Naive thymus-derived CD4-positive, alpha-beta T cell (primary cell): ENCODE measurements at regions not wholly inside any gene's neighbourhood (a gene's known extent, or its start where the extent isn't known, plus 50 kb on each side); places are given as distances from the start of the nearest gene placed in this dataset.

Source experiments
- ATAC-seq: fragments of 150-1000 bp; cut with Tn5 transposase; 2 replicates; pipeline ENCODE4 v1.10.0; 2021; ENCODE audit warnings: mild to moderate bottlenecking, moderate library complexity
- CTCF ChIA-PET: fragments of 350-600 bp; sonication (Branson Sonifier 250); formaldehyde crosslinking; loops from one replicate; lab custom pipeline; 2021; ENCODE audit warnings: antibody characterized with exemption; lab: Charles Lee
- POLR2A ChIA-PET: fragments of 350-600 bp; sonication (Branson Sonifier 250); formaldehyde crosslinking; loops from one replicate; lab custom pipeline; 2021; ENCODE audit warnings: antibody characterized with exemption, inconsistent platforms; lab: Charles Lee
- DNase-seq, 9 donors: peaks; one replicate each; pipeline versions ENCODE4 v3.0.0 to v3.0.0-alpha.2; 2020 to 2022; ENCODE audit warnings: mixed read lengths in 1 of 9
- H3K27ac ChIP-seq: one replicate; pipeline ENCODE4 v1.7.0; 2013; ENCODE audit warnings: mild to moderate bottlenecking, low read depth, low read length, moderate library complexity
- H3K27me3 ChIP-seq, 2 donors: one replicate each; pipeline ENCODE4 v1.7.0; 2013; ENCODE audit warnings: low read length in 2 of 2, mild to moderate bottlenecking in 2 of 2, moderate library complexity in 2 of 2; ENCODE audit not compliant: control insufficient read depth in 2 of 2, insufficient read depth in 2 of 2
- H3K36me3 ChIP-seq, 3 experiments: 1 replicate in 2 of 3; 2 replicates in 1 of 3; pipeline ENCODE4 v1.7.0; 2013; ENCODE audit warnings: low read length in 3 of 3, mild to moderate bottlenecking in 3 of 3, moderate library complexity in 1 of 3; ENCODE audit not compliant: insufficient read depth in 3 of 3, control insufficient read depth in 2 of 3
- H3K4me1 ChIP-seq, 2 donors: one replicate each; pipeline ENCODE4 v1.7.0; 2013; ENCODE audit warnings: low read length in 2 of 2, mild to moderate bottlenecking in 2 of 2, moderate library complexity in 1 of 2; ENCODE audit not compliant: control insufficient read depth in 2 of 2, insufficient read depth in 2 of 2
- H3K4me3 ChIP-seq: 2 replicates; pipeline ENCODE4 v1.7.0; 2013; ENCODE audit warnings: mild to moderate bottlenecking, low read length
- H3K9me3 ChIP-seq, 3 experiments: 1 replicate in 2 of 3; 2 replicates in 1 of 3; pipeline ENCODE4 v1.7.0; 2013; ENCODE audit warnings: low read length in 3 of 3; ENCODE audit not compliant: control insufficient read depth in 2 of 3
- H3K27ac Mint-ChIP-seq, 9 donors: one replicate each; pipeline ENCODE4 v1.8.0; 2020 to 2022; ENCODE audit warnings: mixed read lengths in 9 of 9, mild to moderate bottlenecking in 8 of 9, moderate library complexity in 5 of 9, inconsistent platforms in 2 of 9
- H3K27me3 Mint-ChIP-seq, 5 donors: one replicate each; pipeline ENCODE4 v1.8.0; 2021 to 2022; ENCODE audit warnings: mixed read lengths in 5 of 5, mild to moderate bottlenecking in 1 of 5
- H3K36me3 Mint-ChIP-seq, 5 donors: one replicate each; pipeline ENCODE4 v1.8.0; 2020 to 2022; ENCODE audit warnings: mixed read lengths in 5 of 5, mild to moderate bottlenecking in 3 of 5, inconsistent platforms in 1 of 5
- H3K4me1 Mint-ChIP-seq, 7 donors: one replicate each; pipeline ENCODE4 v1.8.0; 2020 to 2022; ENCODE audit warnings: mixed read lengths in 7 of 7, mild to moderate bottlenecking in 3 of 7, inconsistent platforms in 1 of 7
- H3K4me3 Mint-ChIP-seq, 10 donors: one replicate each; pipeline ENCODE4 v1.8.0; 2020 to 2022; ENCODE audit warnings: mild to moderate bottlenecking in 10 of 10, mixed read lengths in 10 of 10, moderate library complexity in 6 of 10, inconsistent platforms in 2 of 10
- H3K9me3 Mint-ChIP-seq, 11 donors: one replicate each; pipeline ENCODE4 v1.8.0; 2020 to 2022; ENCODE audit warnings: mixed read lengths in 11 of 11, mild to moderate bottlenecking in 4 of 11, inconsistent platforms in 1 of 11, moderate library complexity in 1 of 11
- intact Hi-C, 2 donors: fragments of 100-400 bp; cut with micrococcal nuclease; formaldehyde crosslinking; loops; one replicate each; pipeline ENCODE4 v1.15.1; 2023

DNA sequence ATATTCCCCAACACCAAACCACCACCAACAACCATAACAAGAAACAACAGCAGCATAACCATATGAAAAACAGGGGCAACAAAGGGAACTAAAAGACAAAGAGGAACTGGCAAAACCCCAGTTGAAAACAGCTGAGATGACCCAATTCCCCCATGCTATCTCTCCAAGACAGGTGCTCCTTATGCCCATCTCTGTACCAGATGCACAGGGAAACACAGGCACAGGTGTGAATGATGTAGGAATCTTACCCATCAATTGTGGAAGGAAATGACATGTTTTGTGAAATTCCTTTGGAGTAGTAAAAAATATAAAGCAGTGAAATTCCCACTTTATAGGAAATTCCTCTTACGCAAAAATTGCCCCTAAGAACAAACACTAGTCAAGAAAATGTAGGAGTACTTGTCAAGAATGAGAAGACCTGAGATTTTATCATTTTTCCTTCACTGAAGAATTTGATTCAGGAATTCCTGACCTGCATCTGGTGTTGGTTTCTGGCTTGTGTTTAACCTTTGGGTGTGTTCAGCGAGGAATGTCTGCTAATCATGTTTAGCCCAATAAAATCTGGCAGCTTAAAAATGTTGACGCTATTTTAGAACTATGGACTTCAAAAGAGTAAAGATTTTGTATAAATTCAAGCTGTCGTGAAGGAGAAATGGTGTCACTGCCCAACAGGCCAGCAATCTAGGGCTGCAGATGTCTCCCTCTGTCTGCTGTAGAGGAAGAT lies 67.7 kb upstream of the ARHGAP28 start:
- H3K9me3 ChIP-seq: no peaks in the 10 kb centered on the region
- CTCF ChIA-PET: no interaction called here
- H3K4me1 ChIP-seq: no peaks in the 10 kb centered on the region
- Mint-ChIP-seq H3K4me1 (no peaks in the 10 kb centered on the region), H3K4me3 (no peak overlapping the region), H3K27ac (no peak overlapping the region), H3K9me3 (peaks cover 0 to 11% (median 0%) of the 10 kb centered on the region in 11 donors), H3K36me3 (no peaks in the 10 kb centered on the region), H3K27me3 (no peaks in the 10 kb centered on the region)
- no peak for ATAC-seq
- H3K36me3 ChIP-seq: no peaks in the 10 kb centered on the region
- H3K27ac ChIP-seq: no peak overlapping the region
- POLR2A ChIA-PET: no interaction called here
- no peaks in the 10 kb centered on the region for H3K27me3 ChIP-seq
- DNase-seq: no peak
- intact Hi-C loops: no loop called here
- H3K4me3 ChIP-seq: no peak overlapping the region

GRCh38 chr18:6666012-6666685 lies 63.4 kb upstream of the ARHGAP28 start:
- intact Hi-C loops: no loop called here
- Mint-ChIP-seq H3K9me3 (peaks cover 0 to 7% (median 0%) of the 10 kb centered on the region in 11 donors), H3K36me3 (no peaks in the 10 kb centered on the region), H3K27me3 (no peaks in the 10 kb centered on the region), H3K4me1 (no peaks in the 10 kb centered on the region), H3K4me3 (no peak overlapping the region), H3K27ac (no peak overlapping the region)
- Histone ChIP-seq H3K27ac (no peak overlapping the region), H3K4me1 (no peaks in the 10 kb centered on the region), H3K36me3 (no peaks in the 10 kb centered on the region), H3K9me3 (no peaks in the 10 kb centered on the region), H3K27me3 (no peaks in the 10 kb centered on the region), H3K4me3 (no peak overlapping the region)
- ATAC-seq (no peak), DNase-seq (no peak)
- POLR2A ChIA-PET: no interaction called here
- CTCF ChIA-PET: no interaction called here

DNA sequence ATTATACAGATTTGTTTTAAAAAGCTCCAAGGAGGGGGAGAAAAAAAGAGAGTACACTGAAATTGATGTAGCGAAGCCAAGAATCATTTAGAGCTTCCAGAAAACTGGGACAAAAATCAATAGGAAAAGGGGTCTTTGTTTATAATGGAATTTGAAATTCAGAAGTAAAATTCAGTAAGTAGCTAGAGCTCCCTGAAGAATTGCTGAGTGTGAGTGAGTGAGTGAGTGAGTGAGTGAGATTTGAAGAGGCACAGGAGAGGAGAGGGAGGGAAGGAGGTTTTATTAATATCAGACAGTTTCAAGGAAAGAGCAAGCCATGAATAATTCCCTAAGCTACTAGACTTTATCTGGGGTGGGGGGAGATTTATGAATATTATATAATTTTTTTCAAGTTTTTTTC lies 60.7 kb upstream of the ARHGAP28 start:
- Mint-ChIP-seq H3K36me3 (no peaks in the 10 kb centered on the region), H3K27me3 (no peaks in the 10 kb centered on the region), H3K4me1 (no peaks in the 10 kb centered on the region), H3K9me3 (peaks cover 0 to 7% (median 0%) of the 10 kb centered on the region in 11 donors), H3K27ac (no peak overlapping the region), H3K4me3 (no peak overlapping the region)
- Histone ChIP-seq H3K4me1 (no peaks in the 10 kb centered on the region), H3K27me3 (no peaks in the 10 kb centered on the region), H3K9me3 (no peaks in the 10 kb centered on the region), H3K36me3 (no peaks in the 10 kb centered on the region), H3K27ac (no peak overlapping the region), H3K4me3 (no peak overlapping the region)
- intact Hi-C loops: no loop called here
- DNase-seq (no peak), ATAC-seq (no peak)
- ChIA-PET POLR2A (no interaction called here), CTCF (no interaction called here)

DNA sequence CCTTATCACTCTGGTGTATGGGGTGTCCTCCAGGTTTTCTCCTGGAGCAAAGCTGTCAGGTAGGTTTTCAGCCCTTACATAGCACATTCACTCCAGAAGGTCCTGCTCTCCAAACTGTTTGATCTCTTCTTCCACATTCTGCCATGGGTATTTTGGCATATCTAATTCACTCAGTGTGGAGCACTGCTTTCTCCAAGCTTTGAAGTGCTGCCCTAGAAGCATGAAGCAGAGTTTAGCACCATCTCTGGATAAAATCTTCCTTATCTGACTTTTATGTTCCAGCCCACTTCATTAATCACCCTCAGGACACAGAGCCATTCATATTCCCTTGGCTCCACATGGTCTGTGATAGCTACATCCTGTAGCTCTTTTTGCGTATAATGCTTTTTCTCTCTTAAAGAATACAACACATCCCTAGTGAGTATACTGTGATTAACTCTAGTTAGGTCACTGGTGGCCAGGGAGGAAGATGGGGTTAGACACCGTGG lies 56.7 kb upstream of the ARHGAP28 start:
- no peaks in the 10 kb centered on the region for H3K36me3 ChIP-seq
- Mint-ChIP-seq H3K4me3 (no peak overlapping the region), H3K36me3 (no peaks in the 10 kb centered on the region), H3K27ac (no peak overlapping the region), H3K4me1 (no peaks in the 10 kb centered on the region), H3K9me3 (peaks cover 0 to 11% (median 6%) of the 10 kb centered on the region in 11 donors), H3K27me3 (no peaks in the 10 kb centered on the region)
- no peaks in the 10 kb centered on the region for H3K27me3 ChIP-seq
- intact Hi-C loops: no loop called here
- no peak overlapping the region for H3K27ac ChIP-seq
- ATAC-seq: no peak
- no peak for DNase-seq
- H3K4me1 ChIP-seq: no peaks in the 10 kb centered on the region
- no peaks in the 10 kb centered on the region for H3K9me3 ChIP-seq
- ChIA-PET CTCF (no interaction called here), POLR2A (no interaction called here)
- H3K4me3 ChIP-seq: no peak overlapping the region

GRCh38 chr18:6677086-6677485 lies 52.4 kb upstream of the ARHGAP28 start:
- ATAC-seq: no peak
- H3K4me1 Mint-ChIP-seq: no peaks in the 10 kb centered on the region

GRCh38 chr18:6679201-6679600 lies 50.3 kb upstream of the ARHGAP28 start:
- Mint-ChIP-seq H3K9me3 (peaks cover 0 to 10% (median 6%) of the 10 kb centered on the region in 11 donors), H3K27me3 (no peaks in the 10 kb centered on the region), H3K27ac (no peak overlapping the region), H3K4me1 (no peaks in the 10 kb centered on the region), H3K36me3 (no peaks in the 10 kb centered on the region), H3K4me3 (no peak overlapping the region)
- no peak for DNase-seq
- Histone ChIP-seq H3K36me3 (no peaks in the 10 kb centered on the region), H3K27me3 (no peaks in the 10 kb centered on the region), H3K27ac (no peak overlapping the region), H3K9me3 (no peaks in the 10 kb centered on the region), H3K4me3 (no peak overlapping the region), H3K4me1 (no peaks in the 10 kb centered on the region)
- intact Hi-C loops: no loop called here
- POLR2A ChIA-PET: no interaction called here
- CTCF ChIA-PET: no interaction called here
- no peak for ATAC-seq

More at GRCh38 chr18:6677086-6677485, 52.4 kb upstream of the ARHGAP28 start:
- peaks cover 0 to 11% (median 6%) of the 10 kb centered on the region in 11 donors for H3K9me3 Mint-ChIP-seq
- Histone ChIP-seq H3K4me1 (no peaks in the 10 kb centered on the region), H3K27ac (no peak overlapping the region), H3K9me3 (no peaks in the 10 kb centered on the region), H3K27me3 (no peaks in the 10 kb centered on the region), H3K4me3 (no peak overlapping the region), H3K36me3 (no peaks in the 10 kb centered on the region)
- H3K36me3 Mint-ChIP-seq: no peaks in the 10 kb centered on the region
- CTCF ChIA-PET: no interaction called here
- intact Hi-C loops: no loop called here
- no peak for DNase-seq
- POLR2A ChIA-PET: no interaction called here
- no peak overlapping the region for H3K4me3 Mint-ChIP-seq
- H3K27me3 Mint-ChIP-seq: no peaks in the 10 kb centered on the region
- H3K27ac Mint-ChIP-seq: no peak overlapping the region
